ENCODE measurements at regions not wholly inside any gene's neighbourhood (a gene's known extent, or its start where the extent isn't known, plus 50 kb on each side); places are given as distances from the start of the nearest gene placed in this dataset.

DNA sequence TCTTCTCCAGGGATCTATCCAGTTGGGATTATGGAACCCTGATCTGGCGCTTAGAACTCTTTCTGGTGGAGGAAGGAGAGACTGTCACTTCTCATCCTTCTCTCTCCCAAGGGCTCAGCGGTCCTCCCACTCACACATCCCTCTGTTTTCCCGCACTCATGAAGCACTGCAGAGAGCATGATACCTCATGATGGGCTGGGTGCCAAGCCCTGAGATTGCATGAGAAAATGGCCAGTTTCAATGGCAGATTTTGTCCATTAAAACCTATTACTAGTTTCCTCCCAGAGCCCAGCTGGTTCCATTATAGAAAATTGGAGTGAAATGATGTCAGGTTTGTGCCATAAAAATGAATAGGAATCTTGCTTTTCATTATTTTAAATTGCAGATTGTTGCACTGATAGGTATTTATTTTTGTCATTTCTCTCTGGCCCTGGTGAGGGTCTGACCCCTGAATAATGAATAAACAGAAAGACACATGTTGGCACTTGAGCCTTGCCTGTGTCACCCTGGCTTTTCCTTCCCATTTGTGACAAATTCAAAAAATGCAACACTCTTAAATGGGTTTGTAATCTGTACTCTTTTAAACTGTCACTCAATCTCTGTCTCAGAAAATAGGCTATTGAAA, 1151.1 kb downstream of the TYW1 start:
- TF ChIP-seq, protein P1, sequence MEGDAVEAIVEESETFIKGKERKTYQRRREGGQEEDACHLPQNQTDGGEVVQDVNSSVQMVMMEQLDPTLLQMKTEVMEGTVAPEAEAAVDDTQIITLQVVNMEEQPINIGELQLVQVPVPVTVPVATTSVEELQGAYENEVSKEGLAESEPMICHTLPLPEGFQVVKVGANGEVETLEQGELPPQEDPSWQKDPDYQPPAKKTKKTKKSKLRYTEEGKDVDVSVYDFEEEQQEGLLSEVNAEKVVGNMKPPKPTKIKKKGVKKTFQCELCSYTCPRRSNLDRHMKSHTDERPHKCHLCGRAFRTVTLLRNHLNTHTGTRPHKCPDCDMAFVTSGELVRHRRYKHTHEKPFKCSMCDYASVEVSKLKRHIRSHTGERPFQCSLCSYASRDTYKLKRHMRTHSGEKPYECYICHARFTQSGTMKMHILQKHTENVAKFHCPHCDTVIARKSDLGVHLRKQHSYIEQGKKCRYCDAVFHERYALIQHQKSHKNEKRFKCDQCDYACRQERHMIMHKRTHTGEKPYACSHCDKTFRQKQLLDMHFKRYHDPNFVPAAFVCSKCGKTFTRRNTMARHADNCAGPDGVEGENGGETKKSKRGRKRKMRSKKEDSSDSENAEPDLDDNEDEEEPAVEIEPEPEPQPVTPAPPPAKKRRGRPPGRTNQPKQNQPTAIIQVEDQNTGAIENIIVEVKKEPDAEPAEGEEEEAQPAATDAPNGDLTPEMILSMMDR (conservative IDR thresholded peaks at IDR 0.05), result no peak
- no peak for TF ChIP-seq ZFX (IDR thresholded peaks at IDR 0.05)
- no peak overlapping the region for H3K27ac ChIP-seq

DNA sequence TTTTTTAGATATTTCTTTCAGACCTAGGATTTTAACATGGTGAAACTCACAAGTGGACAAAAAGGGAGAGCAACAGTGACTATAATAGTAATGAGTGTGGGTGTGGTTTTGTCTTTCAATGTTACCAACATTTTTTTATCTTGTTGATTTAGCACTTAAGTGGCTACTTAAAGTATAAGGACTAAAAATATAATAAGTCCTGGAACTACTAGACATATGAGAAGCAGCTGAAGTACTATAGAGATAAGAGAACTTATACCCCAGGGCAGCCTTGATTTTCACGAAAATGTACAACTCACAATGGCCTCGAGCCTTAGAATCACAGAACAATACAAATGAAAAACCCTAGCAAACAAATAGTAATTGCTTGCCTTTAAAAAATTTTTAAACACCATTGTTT, 1151.8 kb downstream of the TYW1 start:
- TF ChIP-seq, protein P1 (conservative IDR thresholded peaks at IDR 0.05), result no peak
- no peak for TF ChIP-seq ZFX (IDR thresholded peaks at IDR 0.05)
- no peak overlapping the region for H3K27ac ChIP-seq

DNA sequence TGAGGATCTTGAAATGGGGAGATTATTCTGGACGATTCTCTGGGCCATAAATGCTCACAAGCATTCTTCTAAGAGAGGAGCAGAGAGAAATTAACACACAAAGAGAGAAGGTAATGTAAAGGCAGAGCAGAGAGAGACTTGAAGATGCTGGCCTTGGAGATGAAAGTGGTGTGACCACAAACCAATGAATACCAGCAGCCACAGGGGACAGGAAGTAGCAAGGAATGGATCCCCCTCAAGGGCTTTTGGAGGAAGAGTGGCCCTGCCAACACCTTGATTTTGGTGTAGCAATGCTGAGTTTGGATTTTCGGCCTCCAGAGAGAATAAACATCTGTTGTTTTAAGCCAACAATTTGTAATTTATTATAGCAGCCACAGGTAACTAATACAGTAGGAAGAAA, 1155.6 kb downstream of the TYW1 start:
- no peak overlapping the region for H3K27ac ChIP-seq
- TF ChIP-seq, protein P1 (conservative IDR thresholded peaks at IDR 0.05), result no peak
- no peak for TF ChIP-seq ZFX (IDR thresholded peaks at IDR 0.05)

DNA sequence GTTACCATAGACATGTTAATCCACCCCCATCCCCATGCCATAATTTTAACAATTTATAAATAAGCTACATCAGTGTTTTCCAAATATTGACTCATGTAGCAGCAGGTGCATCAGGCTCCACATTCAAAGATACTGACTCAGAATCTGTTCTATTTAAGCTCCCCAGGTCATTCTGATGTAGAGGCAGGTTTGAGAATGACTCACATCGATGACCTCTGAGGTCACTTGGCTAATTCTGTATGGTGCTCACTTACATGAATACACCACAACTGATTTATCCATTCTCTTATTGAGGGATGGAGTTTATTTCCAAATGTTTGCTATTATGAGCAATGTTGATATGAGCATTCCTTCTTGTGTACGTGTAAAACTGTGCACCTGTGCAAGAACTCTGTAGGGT, 1159.0 kb downstream of the TYW1 start:
- no peak overlapping the region for H3K27ac ChIP-seq
- TF ChIP-seq, protein P1 (conservative IDR thresholded peaks at IDR 0.05), result no peak
- no peak for TF ChIP-seq ZFX (IDR thresholded peaks at IDR 0.05)

DNA sequence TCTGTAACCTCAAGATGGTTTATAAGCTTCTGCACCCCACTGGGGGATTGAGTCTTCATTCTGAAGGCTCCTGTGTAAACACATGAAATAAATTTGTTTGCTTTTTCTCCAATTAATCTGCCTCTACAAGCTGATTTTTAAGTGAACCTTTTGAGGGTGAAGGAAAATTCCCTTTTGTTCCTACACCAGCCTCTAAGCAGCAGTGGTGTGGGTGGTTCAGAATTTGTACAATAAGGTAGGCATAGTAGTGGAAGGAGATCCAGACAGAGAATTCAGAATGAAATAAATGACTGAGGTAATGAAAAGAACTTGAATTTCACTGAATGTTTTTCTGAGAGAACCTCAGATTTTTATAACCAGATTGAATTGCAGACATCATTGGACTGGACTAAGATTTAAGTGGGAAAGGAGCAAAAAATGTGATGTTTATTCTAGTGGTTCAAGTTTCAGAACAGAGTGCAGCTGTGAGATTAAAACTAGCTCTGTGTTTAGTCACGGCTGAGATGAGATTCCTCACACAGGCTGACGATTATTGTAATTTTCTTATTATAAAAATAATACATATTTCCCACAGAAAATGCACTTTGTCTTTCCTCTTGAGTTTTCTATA, 1162.2 kb downstream of the TYW1 start:
- no peak overlapping the region for H3K27ac ChIP-seq
- no peak for TF ChIP-seq ZFX (IDR thresholded peaks at IDR 0.05)
- TF ChIP-seq, protein P1 (conservative IDR thresholded peaks at IDR 0.05), result no peak

DNA sequence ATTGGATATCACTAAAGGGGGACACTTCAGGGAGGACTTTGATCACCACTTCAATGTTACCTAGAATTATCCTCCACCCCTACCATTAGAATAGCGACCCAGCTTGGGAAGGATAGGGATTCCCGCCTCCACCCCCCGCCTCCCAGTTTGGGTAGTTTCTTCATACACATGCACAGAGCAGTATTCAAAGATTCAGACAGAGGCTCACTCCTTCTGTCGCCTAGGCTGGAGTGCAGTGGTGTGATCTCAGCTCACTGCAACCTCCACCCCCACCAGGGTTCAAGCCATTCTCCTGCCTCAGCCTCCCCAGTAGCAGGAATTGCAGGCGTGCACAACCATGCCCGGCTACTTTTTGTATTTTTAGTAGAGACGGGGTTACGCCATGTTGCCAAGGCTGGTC, 1166.1 kb downstream of the TYW1 start:
- no peak overlapping the region for H3K27ac ChIP-seq
- TF ChIP-seq, protein P1 (conservative IDR thresholded peaks at IDR 0.05), result no peak
- no peak for TF ChIP-seq ZFX (IDR thresholded peaks at IDR 0.05)

DNA sequence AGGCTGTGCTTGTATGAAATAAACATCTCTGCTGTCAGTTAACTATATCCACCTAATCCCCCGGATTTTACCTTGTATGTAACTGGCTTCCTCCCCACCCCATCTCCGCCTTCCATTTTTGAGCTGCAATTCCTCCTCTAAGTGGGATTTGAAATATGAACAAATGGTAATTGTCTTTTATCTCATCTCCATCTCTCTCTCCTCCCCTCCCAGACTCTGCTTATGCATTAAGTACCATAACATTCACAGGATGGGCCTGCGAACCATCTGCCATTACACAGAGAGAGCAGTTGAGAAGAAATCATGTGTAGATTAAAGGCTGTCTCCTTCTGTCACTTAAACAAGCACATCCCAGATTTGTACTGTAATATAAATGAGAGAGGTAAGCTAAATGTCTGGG, 1169.9 kb downstream of the TYW1 start:
- H3K27ac ChIP-seq, result no peak overlapping the region
- no peak for TF ChIP-seq ZFX (IDR thresholded peaks at IDR 0.05)
- TF ChIP-seq, protein P1 (conservative IDR thresholded peaks at IDR 0.05), result no peak

Measured in C4-2B (cell line).